HFF-Myc (cell line): ENCODE measurements at regions not wholly inside any gene's neighbourhood (a gene's known extent, or its start where the extent isn't known, plus 50 kb on each side); places are given as distances from the start of the nearest gene placed in this dataset.
A peak's percentile ranks its signal among the peaks of the same experiment; 100 is the strongest.
"Not testable (repeated sequence)": the region's sequence is repeated elsewhere in the genome, so short reads cannot be mapped to it uniquely, and the experiment has no call there.

Source experiments
- DNase-seq: peaks from one replicate; pipeline ENCODE4 v3.0.0-alpha.2; 2011; ENCODE audit warnings: low read depth; ENCODE audit errors: extremely low read depth
- H3K4me3 ChIP-seq: replicated peaks from 2 replicates; pipeline ENCODE4 v1.5.1; 2011; ENCODE audit warnings: low read depth, mild to moderate bottlenecking, control low read depth, low read length
- TF ChIP-seq, protein P1 (sequence below): IDR thresholded peaks from 2 replicates; pipeline ENCODE4 v1.5.1; 2012; ENCODE audit warnings: mild to moderate bottlenecking, low read depth, low read length, control low read depth; ENCODE audit errors: missing control alignments

DNA sequence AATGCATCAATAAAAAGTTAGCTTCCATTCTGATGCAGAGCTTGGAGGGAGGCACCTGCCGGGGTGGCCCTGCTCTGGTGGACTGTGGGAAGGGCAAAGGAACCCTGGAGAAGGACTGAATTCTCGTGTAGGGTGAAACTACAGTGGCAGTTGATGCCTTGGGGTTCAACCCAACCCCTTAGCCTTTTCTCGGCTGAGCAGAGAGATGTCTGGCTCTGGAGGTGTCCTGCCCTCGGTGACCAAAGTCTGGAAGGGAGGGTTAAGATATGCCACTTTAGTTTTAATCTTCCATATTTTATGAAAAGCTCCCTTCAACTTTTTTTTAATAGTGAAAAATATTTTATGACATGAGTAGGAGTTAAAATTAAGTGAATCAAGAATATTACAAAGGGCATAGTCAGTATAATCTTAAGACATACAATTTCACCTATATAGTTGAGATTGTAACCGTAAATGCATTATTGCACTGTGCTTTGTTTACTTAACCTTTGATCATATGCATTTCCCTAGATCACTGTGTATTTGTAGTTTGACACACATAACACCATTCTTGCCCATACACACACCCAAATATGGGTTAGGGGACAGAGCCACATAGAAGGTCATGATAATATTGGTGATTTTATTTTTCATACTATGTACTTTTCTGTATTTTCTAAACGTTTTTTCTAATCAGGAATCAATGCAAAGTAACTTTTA is 179.6 kb downstream of the MCHR2 start:
- no peak overlapping the region for H3K4me3 ChIP-seq
- DNase-seq = no peak
- TF ChIP-seq, protein P1, sequence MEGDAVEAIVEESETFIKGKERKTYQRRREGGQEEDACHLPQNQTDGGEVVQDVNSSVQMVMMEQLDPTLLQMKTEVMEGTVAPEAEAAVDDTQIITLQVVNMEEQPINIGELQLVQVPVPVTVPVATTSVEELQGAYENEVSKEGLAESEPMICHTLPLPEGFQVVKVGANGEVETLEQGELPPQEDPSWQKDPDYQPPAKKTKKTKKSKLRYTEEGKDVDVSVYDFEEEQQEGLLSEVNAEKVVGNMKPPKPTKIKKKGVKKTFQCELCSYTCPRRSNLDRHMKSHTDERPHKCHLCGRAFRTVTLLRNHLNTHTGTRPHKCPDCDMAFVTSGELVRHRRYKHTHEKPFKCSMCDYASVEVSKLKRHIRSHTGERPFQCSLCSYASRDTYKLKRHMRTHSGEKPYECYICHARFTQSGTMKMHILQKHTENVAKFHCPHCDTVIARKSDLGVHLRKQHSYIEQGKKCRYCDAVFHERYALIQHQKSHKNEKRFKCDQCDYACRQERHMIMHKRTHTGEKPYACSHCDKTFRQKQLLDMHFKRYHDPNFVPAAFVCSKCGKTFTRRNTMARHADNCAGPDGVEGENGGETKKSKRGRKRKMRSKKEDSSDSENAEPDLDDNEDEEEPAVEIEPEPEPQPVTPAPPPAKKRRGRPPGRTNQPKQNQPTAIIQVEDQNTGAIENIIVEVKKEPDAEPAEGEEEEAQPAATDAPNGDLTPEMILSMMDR = no peak

DNA sequence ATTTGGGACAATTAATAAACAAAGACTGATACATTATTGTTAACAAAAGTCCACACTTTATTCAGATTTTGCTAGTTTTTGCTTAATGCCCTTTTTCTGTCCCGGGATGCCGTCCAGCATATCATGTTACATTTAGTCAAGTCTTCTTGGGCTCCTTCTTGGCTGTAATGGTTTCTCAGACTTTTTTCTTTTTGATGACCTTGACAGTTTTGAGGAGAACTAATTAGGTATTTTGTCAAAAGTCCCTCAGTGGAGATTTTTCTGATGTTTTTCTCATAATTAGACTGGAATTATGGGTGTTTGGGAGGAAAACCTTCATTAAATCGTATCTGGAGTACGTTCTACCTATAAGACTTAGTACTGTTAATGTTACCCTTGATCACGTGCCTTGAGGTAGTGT is 177.2 kb downstream of the MCHR2 start:
- no peak for DNase-seq
- no peak overlapping the region for H3K4me3 ChIP-seq
- TF ChIP-seq, protein P1 = no peak

DNA sequence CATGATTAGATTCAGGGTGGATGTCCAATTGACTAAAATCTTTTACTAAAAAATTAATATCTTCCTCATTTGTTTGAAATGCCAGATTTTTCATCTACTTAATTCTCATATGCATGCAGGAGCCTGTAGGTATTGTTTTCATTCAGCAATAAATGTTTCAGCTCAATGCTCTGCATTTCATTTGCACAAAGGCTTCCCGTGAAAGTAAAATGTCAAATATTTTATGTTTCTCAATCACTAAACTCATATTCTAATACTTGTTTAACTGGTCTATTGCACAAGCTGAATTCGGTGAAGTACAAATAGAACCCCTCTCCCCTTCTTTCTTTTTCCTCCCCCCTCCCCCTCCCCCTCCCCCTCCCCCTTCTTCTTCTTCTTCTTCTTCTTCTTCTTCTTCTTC is 175.9 kb downstream of the MCHR2 start:
- no peak for DNase-seq
- H3K4me3 ChIP-seq = no peak overlapping the region
- TF ChIP-seq, protein P1 = no peak

DNA sequence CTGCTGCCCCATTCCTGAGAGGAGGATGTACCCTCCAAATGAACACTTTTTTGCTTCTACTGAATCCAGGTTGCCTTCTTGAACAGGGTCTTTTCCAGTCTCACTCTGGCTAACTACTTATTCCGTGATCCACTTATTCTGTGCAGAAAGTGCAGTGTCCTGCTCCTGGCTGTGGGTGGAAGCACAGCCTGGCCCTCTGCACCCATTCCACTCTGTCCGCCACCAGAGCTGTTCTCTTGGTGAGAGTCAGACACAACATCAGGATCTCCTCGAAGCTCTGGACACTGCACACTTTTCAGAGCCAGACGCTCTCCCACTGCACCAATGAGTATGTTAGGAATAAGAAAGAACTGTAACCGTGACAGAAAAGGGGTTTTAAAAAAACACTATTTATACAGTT is 174.2 kb downstream of the MCHR2 start:
- TF ChIP-seq, protein P1 = no peak
- no peak overlapping the region for H3K4me3 ChIP-seq
- DNase-seq = no peak

DNA sequence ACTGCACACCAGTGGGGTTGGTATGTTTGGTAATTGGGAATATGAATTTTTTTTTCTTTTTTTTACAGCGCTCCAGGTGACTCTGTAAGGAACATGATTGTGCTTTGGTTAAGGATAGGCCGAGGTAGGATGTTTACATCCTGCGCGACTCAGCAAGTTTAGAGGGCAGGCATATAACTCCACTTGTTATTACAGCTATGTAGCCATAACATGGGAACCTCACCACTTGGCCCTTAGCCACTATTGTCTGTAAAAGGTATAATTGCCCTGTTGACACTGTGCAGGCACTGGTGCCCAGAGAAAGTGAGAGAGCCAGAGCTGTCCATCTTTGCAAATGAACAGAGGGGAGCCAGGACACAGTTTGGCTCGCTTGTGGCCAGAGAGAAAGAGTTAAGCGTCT is 172.9 kb downstream of the MCHR2 start:
- H3K4me3 ChIP-seq = no peak overlapping the region
- DNase-seq = no peak
- TF ChIP-seq, protein P1 = no peak

DNA sequence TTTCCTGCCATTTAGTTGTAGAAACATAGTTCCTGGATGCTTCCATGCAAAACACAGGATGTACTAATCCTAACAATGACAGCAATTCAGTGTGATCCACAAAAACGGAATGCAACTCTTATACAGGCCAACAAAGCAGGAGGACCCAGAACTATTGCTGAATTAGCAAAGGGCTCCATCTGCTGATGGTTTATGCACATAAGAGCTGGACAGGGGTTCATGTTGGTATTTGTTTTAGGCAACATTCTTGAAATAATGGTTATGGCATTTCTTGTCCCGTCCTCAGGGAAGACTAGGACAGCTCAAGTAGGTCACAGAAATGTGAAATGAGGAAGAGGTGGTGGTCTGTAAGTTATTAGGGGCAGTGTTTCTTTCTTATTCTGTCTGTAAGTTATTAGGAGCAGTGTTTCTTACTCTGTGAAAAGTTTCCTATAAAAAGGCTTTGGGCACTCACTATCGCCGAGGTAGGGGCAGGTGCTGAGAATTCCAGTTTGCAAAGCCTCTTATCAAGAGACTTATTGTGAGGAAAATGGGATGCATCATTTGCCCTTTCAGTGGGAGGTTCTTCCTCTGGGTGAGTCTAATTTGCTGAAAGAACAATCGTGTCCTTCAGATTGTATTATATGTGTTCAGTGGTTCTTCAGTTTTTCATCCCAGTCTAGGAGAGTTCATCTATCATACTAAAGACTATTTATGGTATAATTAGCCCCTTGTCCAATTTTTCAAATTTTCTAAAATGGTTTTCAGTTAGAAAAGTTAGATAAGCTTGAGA is 171.1 kb downstream of the MCHR2 start:
- peak; percentile 48 for DNase-seq

DNA sequence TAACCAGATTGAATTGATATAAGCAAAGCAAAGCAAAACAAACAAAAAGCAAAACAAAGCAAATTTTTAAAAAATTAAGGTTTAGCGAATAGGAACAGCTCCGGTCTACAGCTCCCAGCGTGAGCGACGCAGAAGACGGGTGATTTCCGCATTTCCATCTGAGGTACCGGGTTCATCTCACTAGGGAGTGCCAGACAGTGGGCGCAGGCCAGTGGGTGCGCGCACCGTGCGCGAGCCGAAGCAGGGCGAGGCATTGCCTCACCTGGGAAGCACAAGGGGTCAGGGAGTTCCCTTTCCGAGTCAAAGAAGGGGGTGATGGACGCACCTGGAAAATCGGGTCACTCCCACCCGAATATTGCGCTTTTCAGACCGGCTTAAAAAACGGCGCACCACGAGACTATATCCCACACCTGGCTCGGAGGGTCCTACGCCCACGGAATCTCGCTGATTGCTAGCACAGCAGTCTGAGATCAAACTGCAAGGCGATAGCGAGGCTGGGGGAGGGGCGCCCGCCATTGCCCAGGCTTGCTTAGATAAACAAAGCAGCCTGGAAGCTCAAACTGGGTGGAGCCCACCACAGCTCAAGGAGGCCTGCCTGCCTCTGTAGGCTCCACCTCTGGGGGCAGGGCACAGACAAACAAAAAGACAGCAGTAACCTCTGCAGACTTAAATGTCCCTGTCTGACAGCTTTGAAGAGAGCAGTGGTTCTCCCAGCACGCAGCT is 170.3 kb downstream of the MCHR2 start:
- H3K4me3 ChIP-seq = peak overlapping the region; percentile 31
- DNase-seq = not testable (repeated sequence)

More for the DNA sequence above, 171.1 kb downstream of the MCHR2 start:
- TF ChIP-seq, protein P1 = peak; percentile 53
- H3K4me3 ChIP-seq = peak overlapping the region; percentile 31
